IMR-90 (cell line): ENCODE measurements at regions not wholly inside any gene's neighbourhood (a gene's known extent, or its start where the extent isn't known, plus 50 kb on each side); places are given as distances from the start of the nearest gene placed in this dataset.

Source experiments
- ATAC-seq: fragments of 200-7000 bp; cut with Tn5 transposase; 2 replicates; pipeline ENCODE4 v1.9.1; 2020; ENCODE audit warnings: low read depth, mild to moderate bottlenecking, moderate library complexity
- BruUV-seq: library from RNA; stranded (reverse); fragments of 400-500 nt; replicated peaks from 2 replicates; lab custom pipeline; 2021; lab: Mats Ljungman, UMichigan
- CTCF ChIA-PET: fragments of 300-600 bp; formaldehyde crosslinking; extraction: SDS; loops from one replicate; lab custom pipeline; 2021; ENCODE audit warnings: antibody characterized with exemption; lab: Yijun Ruan, JAX
- POLR2A ChIA-PET: fragments of 300-600 bp; sonication (Branson Sonifier 250); formaldehyde crosslinking; loops from one replicate; lab custom pipeline; 2022; ENCODE audit warnings: antibody characterized with exemption; ENCODE audit not compliant: unreplicated experiment; lab: Charles Lee
- DNase-seq: peaks from one replicate; pipeline ENCODE4 v3.0.0; 2013
- H2AFZ ChIP-seq: replicated peaks from 2 replicates; pipeline ENCODE3; 2013; ENCODE audit warnings: low read length, mild to moderate bottlenecking; ENCODE audit not compliant: poor library complexity
- H2AK5ac ChIP-seq: 2 replicates; pipeline ENCODE4 v1.6.1; 2013; ENCODE audit warnings: low read depth, low read length, inconsistent platforms
- H2AK9ac ChIP-seq: replicated peaks from 2 replicates; pipeline ENCODE3; 2013; ENCODE audit warnings: mild to moderate bottlenecking, low read depth, low read length, moderate library complexity; ENCODE audit not compliant: poor library complexity
- H2BK120ac ChIP-seq: 2 replicates; pipeline ENCODE4 v1.6.1; 2013; ENCODE audit warnings: low read depth, low read length, inconsistent platforms
- H2BK15ac ChIP-seq: 3 replicates; pipeline ENCODE4 v1.6.1; 2013; ENCODE audit warnings: low read depth, low read length, inconsistent platforms
- H2BK20ac ChIP-seq: 2 replicates; pipeline ENCODE4 v1.6.1; 2013; ENCODE audit warnings: low read depth, mild to moderate bottlenecking, inconsistent platforms, low read length, moderate library complexity
- H2BK5ac ChIP-seq: 2 replicates; pipeline ENCODE4 v1.6.1; 2013; ENCODE audit warnings: mild to moderate bottlenecking, low read depth, low read length, inconsistent platforms; ENCODE audit not compliant: poor library complexity, severe bottlenecking
- H3K14ac ChIP-seq: replicated peaks from 2 replicates; pipeline ENCODE4 v1.6.1; 2013; ENCODE audit warnings: low read depth, low read length, inconsistent platforms
- H3K18ac ChIP-seq: 2 replicates; pipeline ENCODE4 v1.6.1; 2013; ENCODE audit warnings: low read depth, low read length, control low read depth
- H3K23ac ChIP-seq: 2 replicates; pipeline ENCODE4 v1.6.1; 2013; ENCODE audit warnings: low read depth, low read length, inconsistent platforms
- H3K27ac ChIP-seq: 2 replicates; pipeline ENCODE4 v1.5.1; 2013; ENCODE audit warnings: mild to moderate bottlenecking, control low read depth, low read length; ENCODE audit not compliant: insufficient read depth
- H3K27me3 ChIP-seq: 2 replicates; pipeline ENCODE4 v1.6.1; 2013; ENCODE audit warnings: low read length; ENCODE audit not compliant: control insufficient read depth, insufficient read depth
- H3K36me3 ChIP-seq: 2 replicates; pipeline ENCODE4 v1.6.1; 2013; ENCODE audit warnings: low read length, mixed read lengths; ENCODE audit not compliant: control insufficient read depth, insufficient read depth
- H3K4ac ChIP-seq: 2 replicates; pipeline ENCODE4 v1.6.1; 2013; ENCODE audit warnings: low read depth, low read length, inconsistent platforms
- H3K4me1 ChIP-seq: 2 replicates; pipeline ENCODE4 v1.6.1; 2013; ENCODE audit warnings: low read length, mixed read lengths; ENCODE audit not compliant: control insufficient read depth, insufficient read depth
- H3K4me2 ChIP-seq: 2 replicates; pipeline ENCODE4 v1.6.1; 2013; ENCODE audit warnings: low read depth, mild to moderate bottlenecking, control low read depth, low read length, moderate library complexity
- H3K4me3 ChIP-seq: 2 replicates; pipeline ENCODE4 v1.5.1; 2013; ENCODE audit warnings: low read depth, mild to moderate bottlenecking, control low read depth, low read length, moderate library complexity; ENCODE audit not compliant: insufficient read depth
- H3K56ac ChIP-seq: 2 replicates; pipeline ENCODE4 v1.6.1; 2013; ENCODE audit warnings: low read length, inconsistent platforms; ENCODE audit not compliant: insufficient read depth; ENCODE audit errors: extremely low read depth
- H3K79me1 ChIP-seq, 2 experiments: 2 replicates each; pipeline ENCODE4 v1.6.1; 2013; ENCODE audit warnings: low read length in 2 of 2, inconsistent platforms in 1 of 2, low read depth in 1 of 2
- H3K9ac ChIP-seq: 2 replicates; pipeline ENCODE4 v1.6.1; 2013; ENCODE audit warnings: low read depth, low read length, control low read depth
- H3K9me1 ChIP-seq: 2 replicates; pipeline ENCODE4 v1.6.1; 2013; ENCODE audit warnings: low read length, inconsistent platforms; ENCODE audit not compliant: insufficient read depth
- H3K9me3 ChIP-seq: 2 replicates; pipeline ENCODE4 v1.6.1; 2013; ENCODE audit warnings: low read length; ENCODE audit not compliant: control insufficient read depth, insufficient read depth
- H4K20me1 ChIP-seq: 2 replicates; pipeline ENCODE4 v1.6.1; 2013; ENCODE audit warnings: low read length, inconsistent platforms; ENCODE audit not compliant: insufficient read depth
- H4K5ac ChIP-seq: 2 replicates; pipeline ENCODE4 v1.6.1; 2013; ENCODE audit warnings: mild to moderate bottlenecking, low read depth, low read length, control low read depth
- H4K8ac ChIP-seq, 2 experiments: 2 replicates each; pipeline ENCODE4 v1.6.1; 2013; ENCODE audit warnings: low read depth in 2 of 2, low read length in 2 of 2, control low read depth in 1 of 2, inconsistent platforms in 1 of 2
- H4K91ac ChIP-seq: 2 replicates; pipeline ENCODE4 v1.6.1; 2013; ENCODE audit warnings: low read depth, low read length, inconsistent platforms; ENCODE audit not compliant: insufficient read depth
- BHLHE40 ChIP-seq: fragments of 150-350 bp; IDR thresholded peaks from 2 replicates; pipeline ENCODE4 v1.6.1; 2016; ENCODE audit warnings: mild to moderate bottlenecking, low read depth, low read length
- RAD21 ChIP-seq: IDR thresholded peaks from 2 replicates; pipeline ENCODE4 v1.6.1; 2012; ENCODE audit warnings: low read length, improper control_type of control experiment
- SMC3 ChIP-seq: fragments of 150-350 bp; IDR thresholded peaks from 2 replicates; pipeline ENCODE4 v1.6.1; 2016; ENCODE audit warnings: low read depth, mild to moderate bottlenecking, antibody characterized with exemption, low read length, moderate library complexity
- WGBS, 2 experiments: methylation state at CpG; one replicate each; pipeline versions ENCODE4 v1.1.5 to v1.1.7; 2013; ENCODE audit warnings: missing lambda C conversion rate in 2 of 2; ENCODE audit not compliant: insufficient read length in 1 of 2; ENCODE audit errors: extremely low coverage in 2 of 2; 5-methylcytosine and 5-hydroxymethylcytosine counted together
- dilution Hi-C: fragments of 300-500 bp; cut with HindIII; formaldehyde crosslinking; loops from one replicate; pipeline ENCODE4 v1.14.3; 2018; ENCODE audit warnings: low sequenced_read_pairs; ENCODE audit not compliant: unreplicated experiment
- in situ Hi-C: fragments of 300-500 bp; cut with MboI; formaldehyde crosslinking; loops from 3 replicates; pipeline ENCODE4 v1.14.3; 2019; ENCODE audit warnings: low sequenced_read_pairs, inconsistent platforms, mixed read lengths
- intact Hi-C: fragments of 100-400 bp; cut with micrococcal nuclease; formaldehyde crosslinking; loops from 2 replicates; pipeline ENCODE4 v1.10.0; 2022
- TF ChIP-seq, protein P1 (sequence below): conservative IDR thresholded peaks from 2 replicates; pipeline ENCODE4 v1.5.1; 2012; ENCODE audit warnings: mild to moderate bottlenecking, low read depth, low read length, improper control_type of control experiment
- TF ChIP-seq, protein P2 (sequence below): fragments of 150-350 bp; IDR thresholded peaks from 2 replicates; pipeline ENCODE4 v1.6.1; 2017; ENCODE audit warnings: mild to moderate bottlenecking, antibody characterized with exemption, low read length, low read depth

DNA sequence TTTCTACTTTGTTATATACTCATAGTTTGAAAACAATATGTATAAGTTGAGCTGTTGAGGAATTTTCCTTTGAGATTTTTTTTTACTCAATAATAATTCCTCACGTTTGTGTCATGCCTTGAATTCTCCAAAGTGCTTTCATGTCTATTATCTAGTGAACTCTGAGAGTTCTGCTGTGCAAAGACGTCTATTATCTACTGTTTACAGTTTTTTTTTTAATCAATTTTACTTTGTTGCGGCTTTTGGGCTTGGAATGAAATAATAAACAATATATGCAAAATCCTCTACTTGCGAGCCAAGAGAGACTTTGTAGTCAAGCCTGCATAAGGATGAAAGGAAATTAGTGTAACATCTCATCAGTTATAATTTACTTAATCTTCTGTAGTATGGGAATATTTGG, 107.2 kb upstream of the FRMD6 start:
- H3K27ac ChIP-seq = no peak overlapping the region
- TF ChIP-seq, protein P1, sequence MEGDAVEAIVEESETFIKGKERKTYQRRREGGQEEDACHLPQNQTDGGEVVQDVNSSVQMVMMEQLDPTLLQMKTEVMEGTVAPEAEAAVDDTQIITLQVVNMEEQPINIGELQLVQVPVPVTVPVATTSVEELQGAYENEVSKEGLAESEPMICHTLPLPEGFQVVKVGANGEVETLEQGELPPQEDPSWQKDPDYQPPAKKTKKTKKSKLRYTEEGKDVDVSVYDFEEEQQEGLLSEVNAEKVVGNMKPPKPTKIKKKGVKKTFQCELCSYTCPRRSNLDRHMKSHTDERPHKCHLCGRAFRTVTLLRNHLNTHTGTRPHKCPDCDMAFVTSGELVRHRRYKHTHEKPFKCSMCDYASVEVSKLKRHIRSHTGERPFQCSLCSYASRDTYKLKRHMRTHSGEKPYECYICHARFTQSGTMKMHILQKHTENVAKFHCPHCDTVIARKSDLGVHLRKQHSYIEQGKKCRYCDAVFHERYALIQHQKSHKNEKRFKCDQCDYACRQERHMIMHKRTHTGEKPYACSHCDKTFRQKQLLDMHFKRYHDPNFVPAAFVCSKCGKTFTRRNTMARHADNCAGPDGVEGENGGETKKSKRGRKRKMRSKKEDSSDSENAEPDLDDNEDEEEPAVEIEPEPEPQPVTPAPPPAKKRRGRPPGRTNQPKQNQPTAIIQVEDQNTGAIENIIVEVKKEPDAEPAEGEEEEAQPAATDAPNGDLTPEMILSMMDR = no peak
- TF ChIP-seq, protein P2, sequence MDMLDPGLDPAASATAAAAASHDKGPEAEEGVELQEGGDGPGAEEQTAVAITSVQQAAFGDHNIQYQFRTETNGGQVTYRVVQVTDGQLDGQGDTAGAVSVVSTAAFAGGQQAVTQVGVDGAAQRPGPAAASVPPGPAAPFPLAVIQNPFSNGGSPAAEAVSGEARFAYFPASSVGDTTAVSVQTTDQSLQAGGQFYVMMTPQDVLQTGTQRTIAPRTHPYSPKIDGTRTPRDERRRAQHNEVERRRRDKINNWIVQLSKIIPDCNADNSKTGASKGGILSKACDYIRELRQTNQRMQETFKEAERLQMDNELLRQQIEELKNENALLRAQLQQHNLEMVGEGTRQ = no peak
- TF ChIP-seq SMC3 = no peak
- no peak for TF ChIP-seq RAD21
- peak; percentile 67 for TF ChIP-seq BHLHE40
- CTCF ChIA-PET = interaction anchor here (0.6 kb wide), 1 partner anchor 113 kb away, joined by 3 read pairs; no protein-coding TSS in a partner anchor
- intact Hi-C loops (no loop called here), dilution Hi-C loops (no loop called here), in situ Hi-C loops (no loop called here)
- no peak overlapping the region for H3K56ac ChIP-seq
- no peak overlapping the region for H2AFZ ChIP-seq
- no peak overlapping the region for H2BK15ac ChIP-seq
- no peak overlapping the region for H2AK5ac ChIP-seq
- H3K36me3 ChIP-seq = no peaks in the 10 kb centered on the region
- H2BK20ac ChIP-seq = no peak overlapping the region
- H4K5ac ChIP-seq = peak overlapping the region; percentile 97; the same call in 1 of the 2 replicates
- H3K14ac ChIP-seq = no peak overlapping the region
- no peak overlapping the region for H4K91ac ChIP-seq
- WGBS, 2 experiments = no CpG with 5 or more reads among the region's 4 CpGs
- peaks cover 8% of the 10 kb centered on the region for H3K9me1 ChIP-seq
- H3K4me3 ChIP-seq = no peak overlapping the region
- peaks cover 17% of the 10 kb centered on the region for H3K4me1 ChIP-seq
- no peak overlapping the region for H3K9ac ChIP-seq
- H2BK120ac ChIP-seq = peak overlapping the region; percentile 76; the same call in 1 of the 2 replicates
- no peak overlapping the region; the same call in 1 of the 2 replicates for H3K18ac ChIP-seq
- H2AK9ac ChIP-seq = no peak overlapping the region
- no peak overlapping the region; a peak in 1 of 4 replicates for H4K8ac ChIP-seq
- H3K9me3 ChIP-seq = no peaks in the 10 kb centered on the region
- H3K4ac ChIP-seq = no peak overlapping the region
- H3K79me1 ChIP-seq = peaks cover 2 to 17% of the 10 kb centered on the region in 2 experiments; a peak in 2 of 4 replicates
- H3K23ac ChIP-seq = no peak overlapping the region; the same call in 1 of the 2 replicates
- H4K20me1 ChIP-seq = no peaks in the 10 kb centered on the region
- DNase-seq (peak; percentile 34), ATAC-seq (no peak)
- H3K4me2 ChIP-seq = no peak overlapping the region
- no peaks in the 10 kb centered on the region for H3K27me3 ChIP-seq
- no TSS peak for BruUV-seq
- peak overlapping the region; percentile 74 for H2BK5ac ChIP-seq
- POLR2A ChIA-PET = no interaction called here
